ENCODE measurements at regions not wholly inside any gene's neighbourhood (a gene's known extent, or its start where the extent isn't known, plus 50 kb on each side); places are given as distances from the start of the nearest gene placed in this dataset.

- POLR2A ChIA-PET (ENCODE audit: partially characterized antibody), result no interaction called here
- Histone ChIP-seq H3K4me1 (replicated peaks in 1 of 4; ENCODE audit: control insufficient read depth in 3 of 4, insufficient read depth in 4 of 4, low read length in 3 of 4) (no peaks in the 10 kb centered on the region), H3K18ac (ENCODE audit: extremely low read depth, low read length) (no peak overlapping the region), H3K79me2 (ENCODE audit: control insufficient read depth in 1 of 2, insufficient read depth in 2 of 2, low read length in 2 of 2) (no peaks in the 10 kb centered on the region), H3K4ac (replicated peaks; ENCODE audit: insufficient read length, low read depth, low read length) (no peak overlapping the region), H2AK5ac (ENCODE audit: low read depth, low read length) (no peak overlapping the region), H3K9me3 (ENCODE audit: insufficient read depth in 2 of 2, low read depth in 1 of 2, low read length in 1 of 2) (0 out of 4 replicates have a peak, but pooled peaks cover 0 to 3% of the 10 kb centered on the region in 2 experiments), H3K27ac (ENCODE audit: low read depth, low read length) (no peak overlapping the region), H2BK120ac (replicated peaks; ENCODE audit: low read depth, low read length) (no peak overlapping the region), H2AFZ (ENCODE audit: low read length) (no peak overlapping the region), H2BK5ac (ENCODE audit: low read depth, low read length) (no peak overlapping the region), H3K27me3 (replicated peaks in 1 of 4; ENCODE audit: control insufficient read depth in 3 of 4, extremely low read depth in 1 of 4, insufficient read depth in 3 of 4, low read length in 3 of 4) (no peaks in the 10 kb centered on the region), H2BK15ac (ENCODE audit: low read length) (no peak overlapping the region), H3K9ac (replicated peaks in 1 of 4; ENCODE audit: extremely low read depth in 1 of 4, low read depth in 3 of 4, low read length in 3 of 4) (no peak overlapping the region), H4K91ac (replicated peaks; ENCODE audit: insufficient read length, low read length) (no peak overlapping the region), H4K20me1 (replicated peaks in 1 of 2; ENCODE audit: control insufficient read depth in 1 of 2, insufficient read depth in 2 of 2, low read length in 2 of 2) (no peaks in the 10 kb centered on the region), H3K79me1 (ENCODE audit: low read depth, low read length) (no peaks in the 10 kb centered on the region), H3K36me3 (ENCODE audit: control insufficient read depth in 2 of 4, insufficient read depth in 4 of 4, low read length in 3 of 4) (no peaks in the 10 kb centered on the region), H3K23ac (ENCODE audit: insufficient read length) (no peak overlapping the region), H2BK20ac (ENCODE audit: low read length) (no peak overlapping the region), H2BK12ac (ENCODE audit: low read depth, low read length) (no peak overlapping the region), H4K5ac (ENCODE audit: insufficient read length, low read depth, low read length) (no peak overlapping the region), H3K4me3 (ENCODE audit: extremely low read depth in 1 of 4, insufficient read depth in 2 of 4, low read depth in 3 of 4, low read length in 4 of 4) (no peak overlapping the region), H3K23me2 (ENCODE audit: low read depth, low read length) (no peaks in the 10 kb centered on the region), H4K8ac (ENCODE audit: extremely low read depth, insufficient read depth, low read length) (no peak overlapping the region), H3K4me2 (ENCODE audit: insufficient read depth in 1 of 2, low read depth in 2 of 2, low read length in 2 of 2) (no peak overlapping the region), H3K14ac (ENCODE audit: insufficient read length) (no peak overlapping the region), H3K56ac (replicated peaks; ENCODE audit: insufficient read length, low read depth, low read length) (no peak overlapping the region)
- 89% methylated on average over 3 of the region's 3 CpGs; no CpG with 5 or more reads in 1 of the 2 experiments for WGBS, 2 experiments (ENCODE audit: extremely low coverage in 1 of 2, insufficient coverage in 1 of 2, insufficient read length in 1 of 2, insufficient replicate concordance in 2 of 2, low coverage in 1 of 2, low lambda C conversion rate in 2 of 2, missing lambda C conversion rate in 1 of 2)
- FAIRE-seq (no peak), DNase-seq (ENCODE audit: low read depth in 1 of 2, low spot score in 2 of 2) (no peak)
- CTCF ChIA-PET (ENCODE audit: partially characterized antibody), result interaction anchor here (1.0 kb wide), 2 partner anchors 47 to 182 kb away, joined by 3 to 4 read pairs; no protein-coding TSS in a partner anchor
- no peak for TF ChIP-seq GABPA (IDR thresholded peaks at IDR 0.05; ENCODE audit: borderline replicate concordance, insufficient read depth, low read length)
- no peak for TF ChIP-seq ASH2L (IDR thresholded peaks at IDR 0.05; ENCODE audit: low read length)
- TF ChIP-seq JUND (IDR thresholded peaks at IDR 0.05; ENCODE audit: low read length), result no peak
- TF ChIP-seq KDM5A (IDR thresholded peaks at IDR 0.05; ENCODE audit: low read length), result no peak
- TF ChIP-seq EP300 (IDR thresholded peaks at IDR 0.05; ENCODE audit: borderline replicate concordance in 1 of 2, low read depth in 2 of 2, low read length in 2 of 2), result no peak
- TF ChIP-seq MAFK (IDR thresholded peaks at IDR 0.05; ENCODE audit: low read depth, low read length), result no peak
- TF ChIP-seq CTCF (IDR thresholded peaks at IDR 0.05; ENCODE audit: control extremely low read depth in 1 of 3, insufficient read depth in 1 of 3, low read depth in 1 of 3, low read length in 3 of 3), result no peak
- no peak for TF ChIP-seq USF2 (IDR thresholded peaks at IDR 0.05; ENCODE audit: low read length)
- no peak for TF ChIP-seq EZH2 (IDR thresholded peaks at IDR 0.05; ENCODE audit: low read depth, low read length, severe bottlenecking)
- no peak for TF ChIP-seq SIRT6 (IDR thresholded peaks at IDR 0.05; ENCODE audit: low read length)
- no peak for TF ChIP-seq BRCA1 (IDR thresholded peaks at IDR 0.05; ENCODE audit: low read depth, low read length)
Measured at GRCh38 chr2:56537756-56538155, 354.0 kb downstream of the CCDC85A start.

Data from H1 (cell line).